ENCODE measurements at regions not wholly inside any gene's neighbourhood (a gene's known extent, or its start where the extent isn't known, plus 50 kb on each side); places are given as distances from the start of the nearest gene placed in this dataset.

DNA sequence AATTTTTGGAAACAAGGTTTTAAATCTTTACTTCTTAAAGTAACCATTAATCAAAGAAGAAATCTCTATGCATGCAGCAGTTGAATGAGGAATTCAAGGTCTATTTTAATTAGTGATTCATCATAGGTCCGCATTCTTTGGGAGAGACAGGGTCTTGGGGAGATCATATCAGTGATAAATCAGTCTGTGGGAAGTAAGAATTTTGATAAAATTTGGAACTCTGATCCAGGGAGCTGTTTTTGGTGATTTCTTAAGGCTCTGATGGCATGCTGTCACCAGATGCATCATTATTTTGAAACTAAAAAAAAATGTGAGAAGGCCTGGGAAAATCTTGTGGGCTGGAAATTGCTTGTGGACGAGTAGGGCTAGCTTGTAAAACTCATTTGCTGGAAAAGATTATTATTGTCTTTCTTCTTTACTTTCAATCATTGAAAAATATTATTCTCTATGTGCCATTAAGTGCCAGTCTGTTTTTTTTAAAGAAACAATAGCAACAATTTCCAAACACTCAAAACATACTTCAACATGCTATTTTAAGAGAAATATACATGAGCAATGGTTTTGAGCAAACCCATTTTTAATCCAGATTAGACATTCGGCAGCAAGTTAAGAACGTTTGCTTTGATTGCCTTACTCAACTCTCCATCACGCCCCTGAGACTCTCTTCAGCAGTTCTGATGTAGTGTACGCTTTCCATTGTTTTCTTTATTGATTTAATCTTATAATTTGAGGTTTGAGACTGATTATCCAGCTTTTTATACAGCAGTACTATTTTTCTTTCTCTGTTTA lies 62.6 kb downstream of the ZBTB18 start:
- Histone ChIP-seq H3K27me3 (ENCODE audit: control insufficient read depth, insufficient read depth, low read length) (peaks cover 2% of the 10 kb centered on the region; the same call in 1 of the 2 replicates), H3K9me3 (ENCODE audit: control insufficient read depth, insufficient read depth, low read depth, low read length) (no peaks in the 10 kb centered on the region), H3K4me3 (ENCODE audit: low read depth in 2 of 2, low read length in 2 of 2) (no peak overlapping the region), H3K4me1 (ENCODE audit: control insufficient read depth, insufficient read depth, low read length) (no peaks in the 10 kb centered on the region), H3K36me3 (ENCODE audit: control insufficient read depth, insufficient read depth, low read length) (no peaks in the 10 kb centered on the region), H3K27ac (ENCODE audit: low read length) (no peak overlapping the region)
- in situ Hi-C loops (cut with HindIII; ENCODE audit: low pct_unique_long_range_greater_than_20kb, low sequenced_read_pairs) (no loop called here), intact Hi-C loops (cut with micrococcal nuclease; ENCODE audit: unreplicated experiment) (no loop called here)
- ChIA-PET CTCF (no interaction called here), POLR2A (no interaction called here)
- DNase-seq (ENCODE audit: low read depth, low spot score) (no peak), ATAC-seq (no peak)
- BruUV-seq (replicated peaks), result no TSS peak
- TF ChIP-seq POLR2AphosphoS5 (IDR thresholded peaks at IDR 0.05; ENCODE audit: low read depth, low read length), result no peak

DNA sequence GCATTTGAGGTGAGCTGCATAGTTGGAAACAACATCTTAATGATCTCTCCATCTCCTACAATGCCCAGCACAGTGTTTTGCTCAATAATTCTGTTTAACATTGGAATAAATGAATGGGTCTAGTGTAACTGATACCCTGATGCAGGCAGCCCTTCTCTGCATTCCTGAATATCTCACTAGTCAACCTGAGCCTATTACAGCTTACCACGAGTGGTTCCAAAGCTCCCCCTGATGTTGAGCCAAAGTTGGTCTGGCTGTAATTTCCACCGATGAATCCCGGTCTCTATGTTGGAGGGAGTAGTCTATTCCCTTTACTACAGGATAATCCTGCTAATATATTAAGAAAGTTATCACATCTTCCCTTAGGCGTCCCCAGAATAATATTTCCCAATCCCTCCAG lies 63.8 kb downstream of the ZBTB18 start:
- ChIA-PET POLR2A (no interaction called here), CTCF (no interaction called here)
- no peak for DNase-seq (ENCODE audit: low read depth, low spot score)

More for the DNA sequence above, 63.8 kb downstream of the ZBTB18 start:
- no peak overlapping the region for H3K27ac ChIP-seq (ENCODE audit: low read length)
- ATAC-seq, result no peak
- no peaks in the 10 kb centered on the region for H3K9me3 ChIP-seq (ENCODE audit: control insufficient read depth, insufficient read depth, low read depth, low read length)
- H3K4me3 ChIP-seq (ENCODE audit: low read depth in 2 of 2, low read length in 2 of 2), result no peak overlapping the region
- in situ Hi-C loops (cut with HindIII; ENCODE audit: low pct_unique_long_range_greater_than_20kb, low sequenced_read_pairs) (no loop called here), intact Hi-C loops (cut with micrococcal nuclease; ENCODE audit: unreplicated experiment) (no loop called here)
- BruUV-seq (replicated peaks), result no TSS peak
- peaks cover 2% of the 10 kb centered on the region; the same call in 1 of the 2 replicates for H3K27me3 ChIP-seq (ENCODE audit: control insufficient read depth, insufficient read depth, low read length)
- no peaks in the 10 kb centered on the region for H3K4me1 ChIP-seq (ENCODE audit: control insufficient read depth, insufficient read depth, low read length)
- TF ChIP-seq, protein P1, sequence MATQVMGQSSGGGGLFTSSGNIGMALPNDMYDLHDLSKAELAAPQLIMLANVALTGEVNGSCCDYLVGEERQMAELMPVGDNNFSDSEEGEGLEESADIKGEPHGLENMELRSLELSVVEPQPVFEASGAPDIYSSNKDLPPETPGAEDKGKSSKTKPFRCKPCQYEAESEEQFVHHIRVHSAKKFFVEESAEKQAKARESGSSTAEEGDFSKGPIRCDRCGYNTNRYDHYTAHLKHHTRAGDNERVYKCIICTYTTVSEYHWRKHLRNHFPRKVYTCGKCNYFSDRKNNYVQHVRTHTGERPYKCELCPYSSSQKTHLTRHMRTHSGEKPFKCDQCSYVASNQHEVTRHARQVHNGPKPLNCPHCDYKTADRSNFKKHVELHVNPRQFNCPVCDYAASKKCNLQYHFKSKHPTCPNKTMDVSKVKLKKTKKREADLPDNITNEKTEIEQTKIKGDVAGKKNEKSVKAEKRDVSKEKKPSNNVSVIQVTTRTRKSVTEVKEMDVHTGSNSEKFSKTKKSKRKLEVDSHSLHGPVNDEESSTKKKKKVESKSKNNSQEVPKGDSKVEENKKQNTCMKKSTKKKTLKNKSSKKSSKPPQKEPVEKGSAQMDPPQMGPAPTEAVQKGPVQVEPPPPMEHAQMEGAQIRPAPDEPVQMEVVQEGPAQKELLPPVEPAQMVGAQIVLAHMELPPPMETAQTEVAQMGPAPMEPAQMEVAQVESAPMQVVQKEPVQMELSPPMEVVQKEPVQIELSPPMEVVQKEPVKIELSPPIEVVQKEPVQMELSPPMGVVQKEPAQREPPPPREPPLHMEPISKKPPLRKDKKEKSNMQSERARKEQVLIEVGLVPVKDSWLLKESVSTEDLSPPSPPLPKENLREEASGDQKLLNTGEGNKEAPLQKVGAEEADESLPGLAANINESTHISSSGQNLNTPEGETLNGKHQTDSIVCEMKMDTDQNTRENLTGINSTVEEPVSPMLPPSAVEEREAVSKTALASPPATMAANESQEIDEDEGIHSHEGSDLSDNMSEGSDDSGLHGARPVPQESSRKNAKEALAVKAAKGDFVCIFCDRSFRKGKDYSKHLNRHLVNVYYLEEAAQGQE (IDR thresholded peaks at IDR 0.05; ENCODE audit: insufficient read depth in 1 of 2, low read depth in 2 of 2, low read length in 1 of 2), result no peak
- TF ChIP-seq, protein P2, sequence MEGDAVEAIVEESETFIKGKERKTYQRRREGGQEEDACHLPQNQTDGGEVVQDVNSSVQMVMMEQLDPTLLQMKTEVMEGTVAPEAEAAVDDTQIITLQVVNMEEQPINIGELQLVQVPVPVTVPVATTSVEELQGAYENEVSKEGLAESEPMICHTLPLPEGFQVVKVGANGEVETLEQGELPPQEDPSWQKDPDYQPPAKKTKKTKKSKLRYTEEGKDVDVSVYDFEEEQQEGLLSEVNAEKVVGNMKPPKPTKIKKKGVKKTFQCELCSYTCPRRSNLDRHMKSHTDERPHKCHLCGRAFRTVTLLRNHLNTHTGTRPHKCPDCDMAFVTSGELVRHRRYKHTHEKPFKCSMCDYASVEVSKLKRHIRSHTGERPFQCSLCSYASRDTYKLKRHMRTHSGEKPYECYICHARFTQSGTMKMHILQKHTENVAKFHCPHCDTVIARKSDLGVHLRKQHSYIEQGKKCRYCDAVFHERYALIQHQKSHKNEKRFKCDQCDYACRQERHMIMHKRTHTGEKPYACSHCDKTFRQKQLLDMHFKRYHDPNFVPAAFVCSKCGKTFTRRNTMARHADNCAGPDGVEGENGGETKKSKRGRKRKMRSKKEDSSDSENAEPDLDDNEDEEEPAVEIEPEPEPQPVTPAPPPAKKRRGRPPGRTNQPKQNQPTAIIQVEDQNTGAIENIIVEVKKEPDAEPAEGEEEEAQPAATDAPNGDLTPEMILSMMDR (IDR thresholded peaks at IDR 0.05), result no peak
- TF ChIP-seq POLR2AphosphoS5 (IDR thresholded peaks at IDR 0.05; ENCODE audit: low read depth, low read length) (no peak), SIN3A (IDR thresholded peaks at IDR 0.05; ENCODE audit: borderline replicate concordance, insufficient read depth, low read depth, low read length) (no peak), TCF7L2 (IDR thresholded peaks at IDR 0.05; ENCODE audit: low read depth, low read length) (no peak)
- H3K36me3 ChIP-seq (ENCODE audit: control insufficient read depth, insufficient read depth, low read length), result no peaks in the 10 kb centered on the region

Data from Panc1 (cell line).